ENCODE measurements at regions not wholly inside any gene's neighbourhood (a gene's known extent, or its start where the extent isn't known, plus 50 kb on each side); places are given as distances from the start of the nearest gene placed in this dataset.

- no peak for TF ChIP-seq REST (IDR thresholded peaks at IDR 0.05; ENCODE audit: insufficient read depth in 1 of 2, low read depth in 2 of 2, low read length in 2 of 2)
- no peak for TF ChIP-seq FOXP2 (optimal IDR thresholded peaks at IDR 0.05; ENCODE audit: borderline replicate concordance, extremely low read depth, extremely low read length, insufficient read depth)
- no peak for TF ChIP-seq POLR2AphosphoS5 (IDR thresholded peaks at IDR 0.05; ENCODE audit: low read depth, low read length)
- no peak for TF ChIP-seq TAF1 (IDR thresholded peaks at IDR 0.05; ENCODE audit: borderline replicate concordance, insufficient read depth, low read length)
- TF ChIP-seq SIN3A (IDR thresholded peaks at IDR 0.05; ENCODE audit: borderline replicate concordance, insufficient read depth, low read length), result no peak
Measured at GRCh38 chr5:68071282-68071632, 144.3 kb upstream of the PIK3R1 start.

GRCh38 chr5:68070591-68071281 lies 144.8 kb upstream of the PIK3R1 start:
- TF ChIP-seq SIN3A (IDR thresholded peaks at IDR 0.05; ENCODE audit: borderline replicate concordance, insufficient read depth, low read length), result no peak
- TF ChIP-seq REST (IDR thresholded peaks at IDR 0.05; ENCODE audit: insufficient read depth in 1 of 2, low read depth in 2 of 2, low read length in 2 of 2), result no peak

- no peak for TF ChIP-seq POLR2AphosphoS5 (IDR thresholded peaks at IDR 0.05; ENCODE audit: low read depth, low read length)
- TF ChIP-seq FOXP2 (optimal IDR thresholded peaks at IDR 0.05; ENCODE audit: borderline replicate concordance, extremely low read depth, extremely low read length, insufficient read depth), result no peak
- no peak for TF ChIP-seq SIN3A (IDR thresholded peaks at IDR 0.05; ENCODE audit: borderline replicate concordance, insufficient read depth, low read length)
- no peak for TF ChIP-seq REST (IDR thresholded peaks at IDR 0.05; ENCODE audit: insufficient read depth in 1 of 2, low read depth in 2 of 2, low read length in 2 of 2)
- TF ChIP-seq TAF1 (IDR thresholded peaks at IDR 0.05; ENCODE audit: borderline replicate concordance, insufficient read depth, low read length), result no peak
Measured at GRCh38 chr5:68067976-68068603, 147.5 kb upstream of the PIK3R1 start.

- TF ChIP-seq SIN3A (IDR thresholded peaks at IDR 0.05; ENCODE audit: borderline replicate concordance, insufficient read depth, low read length) (no peak), REST (IDR thresholded peaks at IDR 0.05; ENCODE audit: insufficient read depth in 1 of 2, low read depth in 2 of 2, low read length in 2 of 2) (no peak), TAF1 (IDR thresholded peaks at IDR 0.05; ENCODE audit: borderline replicate concordance, insufficient read depth, low read length) (no peak), FOXP2 (optimal IDR thresholded peaks at IDR 0.05; ENCODE audit: borderline replicate concordance, extremely low read depth, extremely low read length, insufficient read depth) (no peak), POLR2AphosphoS5 (IDR thresholded peaks at IDR 0.05; ENCODE audit: low read depth, low read length) (no peak)
Measured at GRCh38 chr5:68067291-68067690, 148.3 kb upstream of the PIK3R1 start.

Measured in PFSK-1 (cell line).